IgD-negative memory B cell (primary cell): ENCODE measurements at regions not wholly inside any gene's neighbourhood (a gene's known extent, or its start where the extent isn't known, plus 50 kb on each side); places are given as distances from the start of the nearest gene placed in this dataset.

Source experiments
- H3K27ac Mint-ChIP-seq, 3 donors: one replicate each; pipeline ENCODE4 v1.8.0; 2020 to 2022; ENCODE audit warnings: mild to moderate bottlenecking in 3 of 3, mixed read lengths in 3 of 3, moderate library complexity in 1 of 3
- H3K27me3 Mint-ChIP-seq: one replicate; pipeline ENCODE4 v1.8.0; 2021; ENCODE audit warnings: mixed read lengths
- H3K36me3 Mint-ChIP-seq: one replicate; pipeline ENCODE4 v1.8.0; 2020; ENCODE audit warnings: mild to moderate bottlenecking, mixed read lengths
- H3K4me1 Mint-ChIP-seq, 3 donors: one replicate each; pipeline ENCODE4 v1.8.0; 2020 to 2022; ENCODE audit warnings: mixed read lengths in 3 of 3, mild to moderate bottlenecking in 1 of 3
- H3K4me3 Mint-ChIP-seq, 4 donors: one replicate each; pipeline ENCODE4 v1.8.0; 2020 to 2022; ENCODE audit warnings: mild to moderate bottlenecking in 4 of 4, mixed read lengths in 4 of 4, moderate library complexity in 3 of 4
- H3K9me3 Mint-ChIP-seq, 3 donors: one replicate each; pipeline ENCODE4 v1.8.0; 2020 to 2021; ENCODE audit warnings: mixed read lengths in 3 of 3, mild to moderate bottlenecking in 1 of 3

- peaks cover 11 to 15% (median 12%) of the 10 kb centered on the region in 3 donors for H3K4me1 Mint-ChIP-seq
- H3K27ac Mint-ChIP-seq, result no peak overlapping the region
- H3K4me3 Mint-ChIP-seq, result peak overlapping the region in 1 of 4 donors; percentile 64
- H3K27me3 Mint-ChIP-seq, result peaks cover 39% of the 10 kb centered on the region
- peaks cover 0 to 8% (median 4%) of the 10 kb centered on the region in 3 donors for H3K9me3 Mint-ChIP-seq
- H3K36me3 Mint-ChIP-seq, result no peaks in the 10 kb centered on the region
Measured at GRCh38 chr9:129236441-129237145, 58.5 kb upstream of the IER5L start.

- Mint-ChIP-seq H3K27ac (no peak overlapping the region), H3K4me3 (peak overlapping the region in 3 of 4 donors; percentile 23 to 64 (median 58)), H3K9me3 (peaks cover 0 to 8% (median 4%) of the 10 kb centered on the region in 3 donors)
Measured at GRCh38 chr9:129235931-129236331, 57.9 kb upstream of the IER5L start.

GRCh38 chr9:129235041-129235930, 57.2 kb upstream of the IER5L start:
- H3K27ac Mint-ChIP-seq, result no peak overlapping the region
- peaks cover 11 to 15% (median 13%) of the 10 kb centered on the region in 3 donors for H3K4me1 Mint-ChIP-seq
- H3K27me3 Mint-ChIP-seq, result peaks cover 35% of the 10 kb centered on the region
- H3K9me3 Mint-ChIP-seq, result peaks cover 0 to 8% (median 4%) of the 10 kb centered on the region in 3 donors
- peak overlapping the region in 2 of 4 donors; percentile 57 to 58 for H3K4me3 Mint-ChIP-seq
- no peaks in the 10 kb centered on the region for H3K36me3 Mint-ChIP-seq

More at GRCh38 chr9:129235931-129236331, 57.9 kb upstream of the IER5L start:
- H3K4me1 Mint-ChIP-seq, result peaks cover 11 to 15% (median 12%) of the 10 kb centered on the region in 3 donors
- H3K27me3 Mint-ChIP-seq, result peaks cover 38% of the 10 kb centered on the region
- no peaks in the 10 kb centered on the region for H3K36me3 Mint-ChIP-seq

- H3K36me3 Mint-ChIP-seq, result no peaks in the 10 kb centered on the region
- peaks cover 39% of the 10 kb centered on the region for H3K27me3 Mint-ChIP-seq
- H3K4me1 Mint-ChIP-seq, result peaks cover 11 to 17% (median 17%) of the 10 kb centered on the region in 3 donors
- peak overlapping the region in 1 of 3 donors; percentile 26 for H3K27ac Mint-ChIP-seq
- H3K4me3 Mint-ChIP-seq, result no peak overlapping the region
- H3K9me3 Mint-ChIP-seq, result peaks cover 0 to 8% (median 4%) of the 10 kb centered on the region in 3 donors
Measured at GRCh38 chr9:129234491-129234890, 56.4 kb upstream of the IER5L start.

- Mint-ChIP-seq H3K36me3 (no peaks in the 10 kb centered on the region), H3K4me1 (peaks cover 11 to 17% (median 17%) of the 10 kb centered on the region in 3 donors), H3K27me3 (peaks cover 45% of the 10 kb centered on the region), H3K27ac (peak overlapping the region in 1 of 3 donors; percentile 80), H3K9me3 (peaks cover 0 to 8% (median 4%) of the 10 kb centered on the region in 3 donors), H3K4me3 (peak overlapping the region in 2 of 4 donors; percentile 11 to 44)
Measured at GRCh38 chr9:129232839-129233591, 55.0 kb upstream of the IER5L start.

DNA sequence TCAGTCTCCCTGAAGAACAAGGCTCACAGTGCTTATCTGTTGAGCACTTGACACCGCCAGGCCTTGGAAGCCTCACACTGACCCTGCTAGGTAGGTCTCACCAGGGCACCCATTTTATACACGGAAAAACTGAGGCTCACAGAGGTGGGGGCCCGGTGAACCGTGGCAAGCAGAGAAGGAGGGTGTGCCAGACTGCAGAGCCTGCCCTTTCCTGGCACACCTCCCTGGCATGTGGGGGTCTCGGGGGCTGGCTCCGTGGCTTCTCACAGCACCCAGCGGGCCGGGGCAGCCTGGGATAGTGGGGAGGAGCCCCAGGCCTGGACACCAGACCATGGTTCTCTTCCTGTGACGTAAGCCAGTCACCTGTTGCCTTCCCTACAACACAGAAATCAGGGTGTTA, 53.7 kb upstream of the IER5L start:
- H3K27ac Mint-ChIP-seq, result no peak overlapping the region
- peaks cover 42% of the 10 kb centered on the region for H3K27me3 Mint-ChIP-seq
- peaks cover 0 to 6% (median 4%) of the 10 kb centered on the region in 3 donors for H3K9me3 Mint-ChIP-seq
- H3K36me3 Mint-ChIP-seq, result no peaks in the 10 kb centered on the region
- peak overlapping the region in 1 of 4 donors; percentile 55 for H3K4me3 Mint-ChIP-seq
- H3K4me1 Mint-ChIP-seq, result peaks cover 8 to 17% (median 14%) of the 10 kb centered on the region in 3 donors

DNA sequence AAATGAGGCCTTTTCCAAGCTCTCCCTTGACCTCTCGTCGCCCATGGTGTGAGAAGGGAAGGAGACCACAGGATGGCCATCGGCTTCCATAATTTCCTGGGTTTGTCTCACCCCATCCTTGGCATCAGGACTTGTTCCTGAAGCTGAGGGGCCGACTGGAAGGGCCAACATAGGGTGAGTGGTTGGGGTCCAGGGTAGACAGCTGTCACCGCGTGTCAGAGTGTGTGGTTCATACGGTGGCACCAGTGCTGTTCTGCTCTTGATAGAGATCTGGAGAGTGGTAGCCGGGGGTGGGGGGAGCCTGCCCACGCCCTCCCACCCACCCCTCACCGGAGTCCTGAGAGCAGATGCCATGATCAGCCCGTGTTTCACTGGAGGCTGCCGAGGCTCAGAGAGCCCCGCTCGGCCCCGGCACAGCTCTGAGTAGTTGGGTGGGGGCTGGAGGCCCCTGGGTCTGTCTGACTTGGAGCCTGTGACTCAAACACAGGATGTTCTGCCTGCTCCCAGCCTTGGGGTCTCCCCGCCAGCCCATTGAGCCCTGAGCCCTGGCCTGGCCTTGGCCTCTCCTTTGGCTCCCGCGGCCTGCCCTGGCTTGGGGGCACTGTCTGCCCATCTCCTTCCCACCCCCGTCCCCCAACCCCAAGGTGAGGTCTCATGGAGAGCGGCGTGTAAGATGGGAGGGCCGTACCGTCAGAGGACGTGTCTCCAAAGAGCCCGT, 53.1 kb upstream of the IER5L start:
- Mint-ChIP-seq H3K27me3 (peaks cover 42% of the 10 kb centered on the region), H3K36me3 (no peaks in the 10 kb centered on the region)

DNA sequence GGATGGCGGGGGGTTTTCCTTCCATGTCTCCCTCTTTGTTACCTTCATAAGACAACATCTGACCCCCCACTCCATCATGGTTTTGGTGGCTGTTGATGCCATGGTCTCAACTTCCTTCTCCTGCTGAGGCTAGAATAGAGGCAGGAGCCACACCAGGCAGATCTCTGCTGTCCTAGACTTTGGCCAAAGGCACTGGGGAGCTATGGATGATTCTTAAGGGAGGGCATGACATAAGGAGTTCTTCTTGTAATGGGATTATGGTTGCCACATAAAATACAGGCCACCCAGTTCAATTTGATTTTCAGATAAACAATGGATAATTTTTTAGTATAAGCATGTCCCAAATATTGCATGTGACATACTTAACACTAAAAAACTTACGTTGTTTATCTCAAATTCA, 52.2 kb upstream of the IER5L start:
- peaks cover 2% of the 10 kb centered on the region for H3K36me3 Mint-ChIP-seq
- no peak overlapping the region for H3K4me3 Mint-ChIP-seq
- H3K27me3 Mint-ChIP-seq, result peaks cover 40% of the 10 kb centered on the region
- peaks cover 0 to 7% (median 5%) of the 10 kb centered on the region in 3 donors for H3K4me1 Mint-ChIP-seq
- H3K27ac Mint-ChIP-seq, result no peak overlapping the region
- H3K9me3 Mint-ChIP-seq, result peaks cover 0 to 6% (median 4%) of the 10 kb centered on the region in 3 donors

More for the DNA sequence above, 53.1 kb upstream of the IER5L start:
- Mint-ChIP-seq H3K27ac (no peak overlapping the region), H3K4me3 (peak overlapping the region in 1 of 4 donors; percentile 55), H3K4me1 (peaks cover 8 to 16% (median 14%) of the 10 kb centered on the region in 3 donors), H3K9me3 (peaks cover 0 to 6% (median 4%) of the 10 kb centered on the region in 3 donors)
